Tibial nerve (tissue), 3 donors: ENCODE measurements at regions not wholly inside any gene's neighbourhood (a gene's known extent, or its start where the extent isn't known, plus 50 kb on each side); places are given as distances from the start of the nearest gene placed in this dataset.

ENCODE experiments used
- EP300 ChIP-seq, 2 donors: sonication (generic); formaldehyde crosslinking; IDR thresholded peaks; one replicate each; pipeline ENCODE4 v1.6.1; 2017; ENCODE audit warnings: antibody characterized with exemption in 2 of 2, mild to moderate bottlenecking in 1 of 2
- POLR2A ChIP-seq, 2 donors: fragments of 450-650 bp; IDR thresholded peaks; one replicate each; pipeline ENCODE4 v1.6.1; 2017; ENCODE audit warnings: antibody characterized with exemption in 2 of 2, mild to moderate bottlenecking in 2 of 2, moderate library complexity in 2 of 2

DNA sequence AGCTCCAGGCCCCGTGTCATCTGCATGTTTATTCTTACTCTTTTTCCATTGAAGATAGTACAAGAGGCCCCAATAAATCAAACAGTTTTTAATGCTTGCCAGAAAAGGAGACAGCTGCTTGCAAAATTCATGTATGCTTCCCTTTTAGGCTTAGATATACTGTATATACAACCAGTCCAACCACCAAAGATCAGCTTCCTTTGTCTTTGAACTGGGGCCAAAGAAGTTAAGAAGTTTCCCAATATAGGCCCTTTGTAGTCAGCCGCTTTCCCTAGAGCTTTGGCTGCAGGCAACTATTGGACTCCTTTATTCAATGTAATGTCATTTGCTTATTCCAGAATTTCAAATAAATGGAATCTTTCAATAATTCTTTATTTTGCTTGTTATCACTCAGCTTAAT lies 1395.0 kb downstream of the GATA3 start:
- no peak for TF ChIP-seq POLR2A (IDR thresholded peaks at IDR 0.05)
- no peak for TF ChIP-seq EP300 (IDR thresholded peaks at IDR 0.05)
